NB4 (cell line): ENCODE measurements at regions not wholly inside any gene's neighbourhood (a gene's known extent, or its start where the extent isn't known, plus 50 kb on each side); places are given as distances from the start of the nearest gene placed in this dataset.

Experiments
- CTCF ChIP-seq: IDR thresholded peaks from one replicate; pipeline ENCODE4 v1.5.1; 2012; ENCODE audit warnings: low read depth, low read length
- MAX ChIP-seq: IDR thresholded peaks from 2 replicates; pipeline ENCODE4 v1.6.1; 2011; ENCODE audit warnings: low read depth, low read length

DNA sequence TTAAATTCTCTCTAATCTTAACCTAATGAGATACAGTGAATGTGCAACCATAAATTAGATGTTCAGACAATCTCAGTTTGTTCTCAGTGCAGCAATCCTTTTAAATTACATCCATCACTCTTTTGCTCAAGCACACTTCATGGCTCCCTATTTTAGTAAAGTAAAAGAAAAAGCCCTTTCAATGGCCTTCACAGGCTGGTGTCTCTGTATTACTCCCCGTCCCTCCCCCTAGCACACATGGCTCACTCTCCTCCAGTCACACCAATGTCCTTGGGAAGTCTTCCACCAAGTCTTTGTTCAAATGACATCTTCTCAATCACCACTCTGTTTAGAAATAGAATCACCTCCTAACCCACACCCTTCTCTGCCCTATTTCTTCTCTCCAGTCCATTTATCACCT lies 60.3 kb upstream of the RGS7 start:
- TF ChIP-seq CTCF (no peak), MAX (no peak)
